ACC112 (cell line): ENCODE measurements at regions not wholly inside any gene's neighbourhood (a gene's known extent, or its start where the extent isn't known, plus 50 kb on each side); places are given as distances from the start of the nearest gene placed in this dataset.
"Not testable (repeated sequence)": the region's sequence is repeated elsewhere in the genome, so short reads cannot be mapped to it uniquely, and the experiment has no call there.

Experiments used
- H2AFZ ChIP-seq: fragments of 200-600 bp; sonication (generic); one replicate; pipeline ENCODE4 v1.6.0; 2017; ENCODE audit warnings: antibody characterized with exemption, low read length; ENCODE audit not compliant: unreplicated experiment
- H3K27ac ChIP-seq: fragments of 200-600 bp; sonication (generic); 2 replicates; pipeline ENCODE4 v1.5.1; 2014; ENCODE audit warnings: low read depth, mild to moderate bottlenecking, antibody characterized with exemption, low read length, moderate library complexity
- H3K27me3 ChIP-seq: fragments of 200-600 bp; sonication (generic); 2 replicates; pipeline ENCODE4 v1.6.1; 2014; ENCODE audit warnings: mild to moderate bottlenecking, antibody characterized with exemption, low read length, moderate library complexity, mixed read lengths; ENCODE audit not compliant: insufficient read depth
- H3K36me3 ChIP-seq: fragments of 200-600 bp; sonication (generic); 2 replicates; pipeline ENCODE4 v1.6.1; 2016; ENCODE audit warnings: mild to moderate bottlenecking, antibody characterized with exemption, low read length, moderate library complexity, mixed read lengths; ENCODE audit not compliant: insufficient read depth
- H3K4me1 ChIP-seq: fragments of 200-600 bp; sonication (generic); one replicate; pipeline ENCODE4 v1.6.1; 2016; ENCODE audit warnings: low read length, mixed read lengths; ENCODE audit not compliant: insufficient read depth, unreplicated experiment, control insufficient read depth
- H3K4me3 ChIP-seq: fragments of 200-600 bp; sonication (generic); 2 replicates; pipeline ENCODE4 v1.5.1; 2014; ENCODE audit warnings: mild to moderate bottlenecking, low read depth, low read length
- H3K79me2 ChIP-seq: fragments of 200-600 bp; sonication (generic); one replicate; pipeline ENCODE4 v1.6.0; 2016; ENCODE audit warnings: low read length; ENCODE audit not compliant: control insufficient read depth, unreplicated experiment, insufficient read depth

DNA sequence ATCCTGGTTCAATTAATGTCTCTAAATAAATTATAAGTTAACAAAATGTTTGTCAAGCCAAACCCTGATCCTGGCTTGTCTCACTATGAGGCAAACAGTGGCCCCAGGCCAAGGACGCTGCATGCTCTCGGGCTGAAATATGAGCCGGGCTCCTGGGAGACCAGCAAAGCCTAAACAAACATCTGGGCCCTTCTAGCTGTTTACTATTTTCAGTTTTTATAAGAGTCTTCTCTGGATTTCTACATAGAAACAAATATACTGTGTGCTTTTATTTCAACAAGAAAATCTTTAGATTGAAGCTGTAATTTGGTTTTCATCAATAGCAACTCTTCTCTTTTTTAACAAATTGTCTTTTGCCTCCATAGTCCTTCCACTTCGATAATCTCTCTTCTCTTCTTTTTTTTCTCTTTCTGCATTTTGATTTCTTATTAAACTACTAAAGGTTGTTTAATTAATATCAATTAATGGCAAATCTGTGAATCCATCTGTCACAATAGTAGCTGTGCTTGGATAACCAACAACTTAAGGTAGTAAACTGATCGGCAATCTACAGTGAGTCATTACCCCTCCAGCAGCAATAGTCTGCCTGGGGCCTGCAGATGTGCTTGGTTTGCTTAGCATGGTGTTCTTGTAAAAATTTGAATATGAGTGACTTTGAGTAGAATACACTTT lies 83.3 kb upstream of the DNAJC1 start:
- peak overlapping the region; percentile 6; the same call in 1 of the 2 replicates for H3K27ac ChIP-seq
- H3K36me3 ChIP-seq: no peaks in the 10 kb centered on the region
- H3K79me2 ChIP-seq: no peaks in the 10 kb centered on the region
- H3K4me3 ChIP-seq: peak overlapping the region; percentile 45
- no peak overlapping the region for H2AFZ ChIP-seq
- peaks cover 8% of the 10 kb centered on the region for H3K4me1 ChIP-seq
- peaks cover 30% of the 10 kb centered on the region for H3K27me3 ChIP-seq

DNA sequence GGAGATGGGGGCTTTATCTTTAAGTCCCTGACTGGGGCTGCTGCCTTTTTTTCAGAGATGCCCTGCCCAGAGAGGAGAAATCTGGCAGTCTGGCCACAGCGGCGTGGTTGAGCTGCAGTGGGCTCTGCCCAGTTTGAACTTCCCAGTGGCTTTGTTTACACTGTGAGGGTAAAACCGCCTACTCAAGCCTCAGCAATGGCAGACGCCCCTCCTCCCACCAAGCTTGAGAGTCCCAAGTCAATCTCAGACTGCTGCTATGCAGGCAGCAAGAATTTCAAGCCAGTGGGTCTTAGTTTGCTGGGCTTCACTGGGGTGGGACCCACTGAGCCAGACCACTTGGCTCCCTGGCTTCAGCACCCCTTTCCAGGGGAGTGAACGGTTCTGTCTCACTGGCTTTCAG lies 76.4 kb upstream of the DNAJC1 start:
- H3K27ac ChIP-seq, H3K36me3 ChIP-seq, H2AFZ ChIP-seq, H3K4me1 ChIP-seq, H3K4me3 ChIP-seq, H3K79me2 ChIP-seq: not testable (repeated sequence)
- H3K27me3 ChIP-seq: peaks cover 48% of the 10 kb centered on the region

DNA sequence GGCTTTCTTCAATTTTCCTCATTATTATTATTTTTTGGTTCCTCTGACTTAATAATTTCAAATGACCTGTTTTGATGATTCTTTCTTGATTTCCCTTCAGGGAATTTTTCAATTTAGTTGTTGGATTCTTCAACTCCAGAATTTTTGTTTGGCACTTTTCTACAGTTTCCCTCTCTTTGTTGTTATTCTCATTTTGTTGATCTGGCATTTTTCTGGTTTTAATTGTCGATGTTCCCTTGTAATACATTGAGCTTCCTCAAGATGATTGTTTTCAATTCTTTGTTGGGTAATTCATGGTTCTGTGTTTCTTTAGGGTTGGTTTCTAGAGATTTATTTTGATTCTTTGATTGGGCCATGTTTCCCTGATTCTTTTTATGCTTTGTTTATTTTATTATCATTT lies 67.8 kb upstream of the DNAJC1 start:
- H3K4me1 ChIP-seq: no peaks in the 10 kb centered on the region
- no peak overlapping the region for H3K27ac ChIP-seq
- H3K36me3 ChIP-seq: no peaks in the 10 kb centered on the region
- H3K79me2 ChIP-seq: no peaks in the 10 kb centered on the region
- H3K27me3 ChIP-seq: peaks cover 15% of the 10 kb centered on the region; the same call in 1 of the 2 replicates
- H2AFZ ChIP-seq: no peak overlapping the region
- H3K4me3 ChIP-seq: no peak overlapping the region

DNA sequence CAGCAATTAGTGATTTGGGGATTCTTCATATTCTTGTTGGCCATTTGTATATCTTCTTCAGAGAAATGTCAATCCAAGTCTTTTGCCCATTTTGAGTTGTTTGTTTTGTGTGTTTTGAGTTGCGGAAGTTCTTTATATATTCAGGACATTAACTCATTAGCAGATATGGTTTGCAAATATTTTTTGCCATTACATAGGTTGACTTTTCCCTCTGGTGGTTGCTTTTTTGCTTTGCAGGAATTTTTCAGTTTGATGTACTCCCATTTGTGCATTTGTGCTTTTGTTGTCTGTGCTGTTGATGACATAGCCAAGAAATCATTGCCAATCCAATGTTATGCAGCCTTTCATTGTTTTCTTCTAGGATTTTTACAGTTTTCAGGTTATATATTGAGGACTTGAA lies 63.6 kb upstream of the DNAJC1 start:
- Histone ChIP-seq H2AFZ (no peak overlapping the region), H3K4me3 (no peak overlapping the region), H3K27me3 (peaks cover 15% of the 10 kb centered on the region; the same call in 1 of the 2 replicates), H3K79me2 (no peaks in the 10 kb centered on the region), H3K36me3 (no peaks in the 10 kb centered on the region), H3K4me1 (no peaks in the 10 kb centered on the region), H3K27ac (no peak overlapping the region)

DNA sequence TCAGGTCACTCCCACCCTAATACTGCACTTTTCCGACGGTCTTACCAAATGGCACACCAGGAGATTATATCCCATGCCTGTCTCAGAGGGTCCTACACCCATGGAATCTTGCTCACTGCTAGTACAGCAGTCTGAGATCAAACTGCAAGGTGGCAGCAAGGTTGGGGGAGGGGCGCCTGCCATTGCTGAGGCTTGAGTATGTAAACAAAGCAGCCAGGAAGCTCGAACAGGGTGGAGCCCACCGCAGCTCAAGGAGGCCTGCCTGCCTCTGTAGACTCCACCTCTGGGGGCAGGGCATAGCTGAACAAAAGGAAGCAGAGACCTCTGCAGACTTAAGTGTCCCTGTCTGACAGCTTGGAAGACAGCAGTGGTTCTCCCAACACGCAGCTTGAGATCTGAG lies 57.5 kb upstream of the DNAJC1 start:
- not testable (repeated sequence) for H3K27ac ChIP-seq, H3K36me3 ChIP-seq, H3K4me1 ChIP-seq, H2AFZ ChIP-seq, H3K4me3 ChIP-seq, H3K79me2 ChIP-seq, H3K27me3 ChIP-seq

DNA sequence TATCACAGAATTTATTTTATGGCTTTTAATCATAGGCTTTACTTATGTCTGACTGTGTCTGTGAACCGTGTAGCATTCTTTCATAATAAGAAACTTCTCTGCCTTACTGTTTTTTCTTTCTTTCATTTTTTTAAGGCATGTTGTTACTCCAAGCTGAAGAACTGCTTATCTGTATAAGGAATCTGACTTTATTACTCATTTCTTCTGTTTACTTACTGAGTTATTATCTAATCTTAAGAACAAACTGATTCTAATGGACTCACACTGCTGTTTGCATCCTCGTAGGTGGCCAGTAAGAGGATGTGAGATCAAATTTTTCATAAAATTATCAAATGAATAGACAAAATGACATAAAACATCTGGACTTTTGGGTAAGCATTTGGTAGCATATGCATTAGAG lies 54.7 kb upstream of the DNAJC1 start:
- Histone ChIP-seq H3K27me3 (0 out of 2 replicates have a peak, but pooled peaks cover 6% of the 10 kb centered on the region), H3K36me3 (no peaks in the 10 kb centered on the region), H3K4me1 (no peaks in the 10 kb centered on the region), H2AFZ (no peak overlapping the region), H3K4me3 (no peak overlapping the region), H3K27ac (no peak overlapping the region), H3K79me2 (no peaks in the 10 kb centered on the region)

DNA sequence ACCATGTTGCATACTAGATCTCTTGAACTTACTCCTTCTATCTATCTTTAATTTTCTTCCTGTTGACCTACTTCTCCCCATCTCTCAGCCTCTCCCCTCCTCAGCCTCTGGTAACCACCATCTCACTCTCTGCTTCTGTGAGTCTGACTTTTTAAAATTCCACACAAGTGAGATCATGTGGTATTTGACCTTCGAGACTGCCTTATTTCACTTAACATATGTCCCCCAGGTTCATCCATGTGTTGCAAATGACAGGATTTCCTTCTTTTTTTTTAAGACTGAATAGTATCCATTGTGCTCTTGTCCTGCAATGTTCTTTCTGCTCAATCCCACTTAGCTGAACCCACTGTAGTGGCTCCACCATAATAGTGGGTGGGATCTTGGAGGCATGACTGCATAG lies 51.4 kb upstream of the DNAJC1 start:
- no peaks in the 10 kb centered on the region for H3K36me3 ChIP-seq
- H2AFZ ChIP-seq: no peak overlapping the region
- H3K4me1 ChIP-seq: no peaks in the 10 kb centered on the region
- H3K27me3 ChIP-seq: 0 out of 2 replicates have a peak, but pooled peaks cover 5% of the 10 kb centered on the region
- no peaks in the 10 kb centered on the region for H3K79me2 ChIP-seq
- no peak overlapping the region for H3K27ac ChIP-seq
- no peak overlapping the region for H3K4me3 ChIP-seq
